Fibroblast of lung (primary cell): ENCODE measurements at regions not wholly inside any gene's neighbourhood (a gene's known extent, or its start where the extent isn't known, plus 50 kb on each side); places are given as distances from the start of the nearest gene placed in this dataset.
"Not testable (repeated sequence)": the region's sequence is repeated elsewhere in the genome, so short reads cannot be mapped to it uniquely, and the experiment has no call there.

ENCODE experiments used
- CTCF ChIP-seq, 2 donors: IDR thresholded peaks in 1 of 2; conservative IDR thresholded peaks in 1 of 2; 1 replicate in 1 of 2; 2 replicates in 1 of 2; pipeline ENCODE4 v1.5.1; 2011 to 2012; ENCODE audit warnings: low read length in 2 of 2, control low read depth in 1 of 2, inconsistent platforms in 1 of 2, low read depth in 1 of 2, mild to moderate bottlenecking in 1 of 2
- EZH2 ChIP-seq: IDR thresholded peaks from 2 replicates; pipeline ENCODE4 v1.5.1; 2012; ENCODE audit warnings: low read length, control low read depth, mild to moderate bottlenecking; ENCODE audit errors: missing control alignments

GRCh38 chr17:16867545-16867944 lies 104.4 kb downstream of the TNFRSF13B start:
- TF ChIP-seq CTCF (conservative IDR thresholded peaks at IDR 0.05 in 1 of 2, IDR thresholded peaks at IDR 0.05 in 1 of 2; ENCODE audit: low read depth in 1 of 2, low read length in 2 of 2); EZH2: not testable (repeated sequence)
